NCI-H774 (cell line): ENCODE measurements at regions not wholly inside any gene's neighbourhood (a gene's known extent, or its start where the extent isn't known, plus 50 kb on each side); places are given as distances from the start of the nearest gene placed in this dataset.
"Not testable (repeated sequence)": the region's sequence is repeated elsewhere in the genome, so short reads cannot be mapped to it uniquely, and the experiment has no call there.

Source experiments
- DNase-seq: peaks from one replicate; lab custom pipeline; 2025; lab: John Stamatoyannopoulos, UW

- not testable (repeated sequence) for DNase-seq
These were observed 76.4 kb upstream of the DNAJC1 start for GRCh38 chr10:22079921-22080320.

GRCh38 chr10:22071332-22071731, 67.8 kb upstream of the DNAJC1 start:
- DNase-seq = no peak

- DNase-seq = no peak
These were observed 63.6 kb upstream of the DNAJC1 start for GRCh38 chr10:22067091-22067490.

GRCh38 chr10:22060984-22061383, 57.5 kb upstream of the DNAJC1 start:
- DNase-seq = not testable (repeated sequence)

GRCh38 chr10:22058201-22058600, 54.7 kb upstream of the DNAJC1 start:
- DNase-seq = no peak

- DNase-seq = no peak
These were observed 51.4 kb upstream of the DNAJC1 start for GRCh38 chr10:22054961-22055360.
